PC-3 (cell line): ENCODE measurements at regions not wholly inside any gene's neighbourhood (a gene's known extent, or its start where the extent isn't known, plus 50 kb on each side); places are given as distances from the start of the nearest gene placed in this dataset.

Experiments
- CTCF ChIP-seq: fragments of 300-600 bp; sonication (generic); conservative IDR thresholded peaks from 2 replicates; pipeline ENCODE4 v1.5.1; 2017; ENCODE audit warnings: antibody characterized with exemption, low read depth, mild to moderate bottlenecking, low read length
- EZH2 ChIP-seq: fragments of 300-600 bp; sonication (generic); IDR thresholded peaks from one replicate; pipeline ENCODE4 v1.6.1; 2017; ENCODE audit warnings: antibody characterized with exemption, mild to moderate bottlenecking, low read length; ENCODE audit not compliant: unreplicated experiment
- EZH2phosphoT487 ChIP-seq: fragments of 300-600 bp; sonication (generic); IDR thresholded peaks from 2 replicates; pipeline ENCODE4 v1.6.1; 2018; ENCODE audit warnings: mild to moderate bottlenecking, antibody characterized with exemption, low read length, borderline replicate concordance

GRCh38 chr21:23247334-23247733 lies 2249.1 kb downstream of the NCAM2 start:
- TF ChIP-seq CTCF: no peak
- no peak for TF ChIP-seq EZH2
- TF ChIP-seq EZH2phosphoT487: no peak
